Activated CD8-positive, alpha-beta T cell treated with anti-CD3 and anti-CD28 coated beads, Interleukin-2, amount 10 ng/mL, durations not matched to agents 7 days and 5 days (primary cell): ENCODE measurements at regions not wholly inside any gene's neighbourhood (a gene's known extent, or its start where the extent isn't known, plus 50 kb on each side); places are given as distances from the start of the nearest gene placed in this dataset.
"Not testable (repeated sequence)": the region's sequence is repeated elsewhere in the genome, so short reads cannot be mapped to it uniquely, and the experiment has no call there.

Source experiments
- ATAC-seq: fragments of 150-1000 bp; cut with Tn5 transposase; one replicate; pipeline ENCODE4 v1.10.0; 2021; ENCODE audit warnings: moderate library complexity
- CTCF ChIA-PET: fragments of 350-600 bp; sonication (Branson Sonifier 250); formaldehyde crosslinking; loops from one replicate; lab custom pipeline; 2021; ENCODE audit warnings: antibody characterized with exemption; lab: Charles Lee
- POLR2A ChIA-PET: fragments of 350-600 bp; sonication (Branson Sonifier 250); formaldehyde crosslinking; loops from one replicate; lab custom pipeline; 2021; ENCODE audit warnings: antibody characterized with exemption; lab: Charles Lee
- DNase-seq: peaks from one replicate; pipeline ENCODE4 v3.0.0-alpha.2; 2020
- H3K27ac Mint-ChIP-seq: one replicate; pipeline ENCODE4 v1.8.0; 2021; ENCODE audit warnings: mild to moderate bottlenecking, mixed read lengths
- H3K27me3 Mint-ChIP-seq: one replicate; pipeline ENCODE4 v1.8.0; 2021; ENCODE audit warnings: low read depth, mixed read lengths
- H3K36me3 Mint-ChIP-seq: one replicate; pipeline ENCODE4 v1.8.0; 2021; ENCODE audit warnings: low read depth, mixed read lengths
- H3K4me1 Mint-ChIP-seq: one replicate; pipeline ENCODE4 v1.8.0; 2021; ENCODE audit warnings: low read depth, mixed read lengths
- H3K4me3 Mint-ChIP-seq: one replicate; pipeline ENCODE4 v1.8.0; 2021; ENCODE audit warnings: mild to moderate bottlenecking, mixed read lengths
- H3K9me3 Mint-ChIP-seq: one replicate; pipeline ENCODE4 v1.8.0; 2022; ENCODE audit warnings: mixed read lengths; ENCODE audit not compliant: insufficient read depth

- H3K4me1 Mint-ChIP-seq, result no peaks in the 10 kb centered on the region
- DNase-seq, result no peak
- ChIA-PET POLR2A (no interaction called here), CTCF (no interaction called here)
- no peaks in the 10 kb centered on the region for H3K27me3 Mint-ChIP-seq
- H3K4me3 Mint-ChIP-seq, result no peak overlapping the region
- H3K27ac Mint-ChIP-seq, result no peak overlapping the region
- H3K36me3 Mint-ChIP-seq, result no peaks in the 10 kb centered on the region
- no peaks in the 10 kb centered on the region for H3K9me3 Mint-ChIP-seq
- no peak for ATAC-seq
These were observed 118.2 kb upstream of the PRR16 start for GRCh38 chr5:120345947-120346346.

GRCh38 chr5:120351071-120351470, 113.0 kb upstream of the PRR16 start:
- H3K27ac Mint-ChIP-seq, H3K4me1 Mint-ChIP-seq, H3K36me3 Mint-ChIP-seq, H3K9me3 Mint-ChIP-seq, ATAC-seq, POLR2A ChIA-PET, CTCF ChIA-PET, DNase-seq, H3K4me3 Mint-ChIP-seq, H3K27me3 Mint-ChIP-seq: not testable (repeated sequence)

- DNase-seq, result no peak
- no peaks in the 10 kb centered on the region for H3K27me3 Mint-ChIP-seq
- ATAC-seq, result no peak
- CTCF ChIA-PET, result no interaction called here
- no peaks in the 10 kb centered on the region for H3K36me3 Mint-ChIP-seq
- no peaks in the 10 kb centered on the region for H3K4me1 Mint-ChIP-seq
- H3K9me3 Mint-ChIP-seq, result no peaks in the 10 kb centered on the region
- POLR2A ChIA-PET, result no interaction called here
- H3K27ac Mint-ChIP-seq, result no peak overlapping the region
- no peak overlapping the region for H3K4me3 Mint-ChIP-seq
These were observed 110.0 kb upstream of the PRR16 start for GRCh38 chr5:120354126-120354525.

GRCh38 chr5:120358949-120359348, 105.2 kb upstream of the PRR16 start:
- Mint-ChIP-seq H3K9me3 (no peaks in the 10 kb centered on the region), H3K4me3 (no peak overlapping the region), H3K4me1 (no peaks in the 10 kb centered on the region), H3K27ac (no peak overlapping the region), H3K27me3 (no peaks in the 10 kb centered on the region), H3K36me3 (no peaks in the 10 kb centered on the region)
- DNase-seq, result no peak
- ATAC-seq, result no peak
- ChIA-PET POLR2A (no interaction called here), CTCF (no interaction called here)

GRCh38 chr5:120361941-120362340, 102.2 kb upstream of the PRR16 start:
- ChIA-PET CTCF (no interaction called here), POLR2A (no interaction called here)

GRCh38 chr5:120362426-120362825, 101.7 kb upstream of the PRR16 start:
- POLR2A ChIA-PET, result no interaction called here
- Mint-ChIP-seq H3K9me3 (no peaks in the 10 kb centered on the region), H3K4me3 (no peak overlapping the region), H3K36me3 (no peaks in the 10 kb centered on the region), H3K27me3 (no peaks in the 10 kb centered on the region), H3K4me1 (no peaks in the 10 kb centered on the region), H3K27ac (no peak overlapping the region)
- CTCF ChIA-PET, result no interaction called here
- no peak for DNase-seq
- ATAC-seq, result no peak

More at GRCh38 chr5:120361941-120362340, 102.2 kb upstream of the PRR16 start:
- no peak overlapping the region for H3K4me3 Mint-ChIP-seq
- no peak for DNase-seq
- no peaks in the 10 kb centered on the region for H3K36me3 Mint-ChIP-seq
- no peak overlapping the region for H3K27ac Mint-ChIP-seq
- H3K27me3 Mint-ChIP-seq, result no peaks in the 10 kb centered on the region
- H3K4me1 Mint-ChIP-seq, result no peaks in the 10 kb centered on the region
- no peaks in the 10 kb centered on the region for H3K9me3 Mint-ChIP-seq
- no peak for ATAC-seq

GRCh38 chr5:120365656-120366446, 98.2 kb upstream of the PRR16 start:
- Mint-ChIP-seq H3K4me3 (no peak overlapping the region), H3K9me3 (no peaks in the 10 kb centered on the region), H3K36me3 (no peaks in the 10 kb centered on the region), H3K27ac (no peak overlapping the region), H3K27me3 (no peaks in the 10 kb centered on the region), H3K4me1 (no peaks in the 10 kb centered on the region)
- DNase-seq (no peak), ATAC-seq (no peak)
- ChIA-PET POLR2A (no interaction called here), CTCF (no interaction called here)

GRCh38 chr5:120367896-120368634, 96.0 kb upstream of the PRR16 start:
- H3K9me3 Mint-ChIP-seq, result no peaks in the 10 kb centered on the region
- H3K27ac Mint-ChIP-seq, result no peak overlapping the region
- no peak for ATAC-seq
- H3K27me3 Mint-ChIP-seq, result no peaks in the 10 kb centered on the region
- POLR2A ChIA-PET, result interaction anchor here (0.6 kb wide), 1 partner anchor 38 kb away, joined by 3 read pairs; no protein-coding TSS in a partner anchor
- no peaks in the 10 kb centered on the region for H3K36me3 Mint-ChIP-seq
- no peak for DNase-seq
- no peaks in the 10 kb centered on the region for H3K4me1 Mint-ChIP-seq
- CTCF ChIA-PET, result no interaction called here
- H3K4me3 Mint-ChIP-seq, result no peak overlapping the region

- DNase-seq (no peak), ATAC-seq (no peak)
- Mint-ChIP-seq H3K36me3 (no peaks in the 10 kb centered on the region), H3K27me3 (no peaks in the 10 kb centered on the region), H3K4me3 (no peak overlapping the region), H3K4me1 (no peaks in the 10 kb centered on the region), H3K27ac (no peak overlapping the region), H3K9me3 (no peaks in the 10 kb centered on the region)
- CTCF ChIA-PET, result no interaction called here
- POLR2A ChIA-PET, result no interaction called here
These were observed 95.0 kb upstream of the PRR16 start for GRCh38 chr5:120368923-120369715.

GRCh38 chr5:120372899-120373298, 91.2 kb upstream of the PRR16 start:
- no peak for DNase-seq
- Mint-ChIP-seq H3K4me3 (no peak overlapping the region), H3K27me3 (no peaks in the 10 kb centered on the region), H3K9me3 (no peaks in the 10 kb centered on the region), H3K4me1 (no peaks in the 10 kb centered on the region), H3K36me3 (no peaks in the 10 kb centered on the region), H3K27ac (no peak overlapping the region)
- ATAC-seq, result no peak
- ChIA-PET POLR2A (no interaction called here), CTCF (no interaction called here)

GRCh38 chr5:120375248-120375647, 88.9 kb upstream of the PRR16 start:
- no peaks in the 10 kb centered on the region for H3K9me3 Mint-ChIP-seq
- H3K27ac Mint-ChIP-seq, result no peak overlapping the region
- ChIA-PET CTCF (no interaction called here), POLR2A (no interaction called here)
- H3K4me1 Mint-ChIP-seq, result no peaks in the 10 kb centered on the region
- H3K4me3 Mint-ChIP-seq, result no peak overlapping the region
- no peaks in the 10 kb centered on the region for H3K36me3 Mint-ChIP-seq
- no peaks in the 10 kb centered on the region for H3K27me3 Mint-ChIP-seq
- no peak for ATAC-seq
- DNase-seq, result no peak

- CTCF ChIA-PET, result no interaction called here
- peaks cover 3% of the 10 kb centered on the region for H3K9me3 Mint-ChIP-seq
- H3K27me3 Mint-ChIP-seq, result no peaks in the 10 kb centered on the region
- H3K27ac Mint-ChIP-seq, result no peak overlapping the region
- no peaks in the 10 kb centered on the region for H3K36me3 Mint-ChIP-seq
- no peak overlapping the region for H3K4me3 Mint-ChIP-seq
- POLR2A ChIA-PET, result no interaction called here
- no peaks in the 10 kb centered on the region for H3K4me1 Mint-ChIP-seq
- no peak for ATAC-seq
- no peak for DNase-seq
These were observed 83.5 kb upstream of the PRR16 start for GRCh38 chr5:120380644-120381043.
